ENCODE measurements at regions not wholly inside any gene's neighbourhood (a gene's known extent, or its start where the extent isn't known, plus 50 kb on each side); places are given as distances from the start of the nearest gene placed in this dataset.

- DNase-seq (ENCODE audit: low spot score), result no peak
- TF ChIP-seq, protein P1, sequence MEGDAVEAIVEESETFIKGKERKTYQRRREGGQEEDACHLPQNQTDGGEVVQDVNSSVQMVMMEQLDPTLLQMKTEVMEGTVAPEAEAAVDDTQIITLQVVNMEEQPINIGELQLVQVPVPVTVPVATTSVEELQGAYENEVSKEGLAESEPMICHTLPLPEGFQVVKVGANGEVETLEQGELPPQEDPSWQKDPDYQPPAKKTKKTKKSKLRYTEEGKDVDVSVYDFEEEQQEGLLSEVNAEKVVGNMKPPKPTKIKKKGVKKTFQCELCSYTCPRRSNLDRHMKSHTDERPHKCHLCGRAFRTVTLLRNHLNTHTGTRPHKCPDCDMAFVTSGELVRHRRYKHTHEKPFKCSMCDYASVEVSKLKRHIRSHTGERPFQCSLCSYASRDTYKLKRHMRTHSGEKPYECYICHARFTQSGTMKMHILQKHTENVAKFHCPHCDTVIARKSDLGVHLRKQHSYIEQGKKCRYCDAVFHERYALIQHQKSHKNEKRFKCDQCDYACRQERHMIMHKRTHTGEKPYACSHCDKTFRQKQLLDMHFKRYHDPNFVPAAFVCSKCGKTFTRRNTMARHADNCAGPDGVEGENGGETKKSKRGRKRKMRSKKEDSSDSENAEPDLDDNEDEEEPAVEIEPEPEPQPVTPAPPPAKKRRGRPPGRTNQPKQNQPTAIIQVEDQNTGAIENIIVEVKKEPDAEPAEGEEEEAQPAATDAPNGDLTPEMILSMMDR (IDR thresholded peaks at IDR 0.05; ENCODE audit: extremely low read depth, missing control alignments), result no peak
Observed at GRCh38 chr4:4808086-4808485, 51.4 kb upstream of the MSX1 start.

GRCh38 chr4:4805887-4806286, 53.6 kb upstream of the MSX1 start:
- no peak for DNase-seq (ENCODE audit: low spot score)
- TF ChIP-seq, protein P1 (IDR thresholded peaks at IDR 0.05; ENCODE audit: extremely low read depth, missing control alignments), result no peak

DNA sequence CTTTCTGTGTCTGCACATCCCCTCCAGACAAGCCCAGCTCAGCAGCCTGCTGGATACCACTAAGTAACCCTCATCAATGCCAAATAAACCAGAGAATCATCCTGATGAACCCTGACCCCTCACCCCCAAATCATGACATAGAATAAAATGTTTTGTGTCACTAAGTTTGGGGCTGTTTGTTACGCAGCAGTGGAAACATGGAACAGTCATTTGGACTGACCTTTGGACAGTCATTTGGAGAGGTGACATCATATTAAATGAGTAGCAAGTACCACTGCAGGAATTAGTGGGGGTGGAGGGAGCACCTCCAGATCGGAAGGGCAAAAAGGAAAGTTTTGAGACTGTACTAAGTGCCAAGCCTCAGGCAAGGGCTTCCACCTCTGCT, 55.6 kb upstream of the MSX1 start:
- TF ChIP-seq, protein P1 (IDR thresholded peaks at IDR 0.05; ENCODE audit: extremely low read depth, missing control alignments), result no peak
- DNase-seq (ENCODE audit: low spot score), result no peak

- TF ChIP-seq, protein P1 (IDR thresholded peaks at IDR 0.05; ENCODE audit: extremely low read depth, missing control alignments), result no peak
- no peak for DNase-seq (ENCODE audit: low spot score)
Observed at GRCh38 chr4:4803216-4803911, 56.1 kb upstream of the MSX1 start.

DNA sequence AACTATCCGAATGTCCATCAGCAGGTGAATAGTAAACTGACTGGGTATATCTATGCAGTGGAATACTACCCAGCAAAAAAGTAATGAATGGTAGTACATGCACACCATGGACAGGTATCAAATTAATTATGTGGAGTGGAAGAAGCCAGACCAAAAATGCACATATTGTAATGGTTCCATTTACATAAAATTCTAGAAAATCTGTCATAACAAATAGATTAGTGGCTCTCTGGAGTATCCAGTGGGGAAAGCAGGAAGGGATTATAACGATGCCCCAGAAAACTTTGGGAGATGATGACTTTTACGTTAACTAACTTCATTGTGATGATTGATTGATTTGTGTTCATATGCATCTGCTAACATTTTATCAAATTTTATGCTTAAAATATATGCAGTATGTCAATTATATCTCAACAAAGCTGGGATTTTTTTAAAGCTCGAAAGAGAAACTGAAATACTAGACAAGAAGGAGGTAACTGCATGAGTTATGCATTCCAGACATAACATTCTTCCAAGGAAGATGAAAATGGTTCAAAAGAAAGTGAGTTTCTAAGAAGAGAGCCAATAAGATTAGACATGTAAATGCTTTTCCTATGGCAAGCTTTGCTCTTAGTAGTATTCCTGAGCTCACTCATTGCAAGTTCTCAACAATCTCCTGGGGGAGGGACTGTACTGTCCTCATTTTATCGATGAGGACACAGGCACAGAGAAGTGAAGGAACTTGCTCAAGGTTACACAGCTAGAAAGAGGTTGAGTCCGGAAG, 58.6 kb upstream of the MSX1 start:
- no peak for DNase-seq (ENCODE audit: low spot score)
- TF ChIP-seq, protein P1 (IDR thresholded peaks at IDR 0.05; ENCODE audit: extremely low read depth, missing control alignments), result no peak

DNA sequence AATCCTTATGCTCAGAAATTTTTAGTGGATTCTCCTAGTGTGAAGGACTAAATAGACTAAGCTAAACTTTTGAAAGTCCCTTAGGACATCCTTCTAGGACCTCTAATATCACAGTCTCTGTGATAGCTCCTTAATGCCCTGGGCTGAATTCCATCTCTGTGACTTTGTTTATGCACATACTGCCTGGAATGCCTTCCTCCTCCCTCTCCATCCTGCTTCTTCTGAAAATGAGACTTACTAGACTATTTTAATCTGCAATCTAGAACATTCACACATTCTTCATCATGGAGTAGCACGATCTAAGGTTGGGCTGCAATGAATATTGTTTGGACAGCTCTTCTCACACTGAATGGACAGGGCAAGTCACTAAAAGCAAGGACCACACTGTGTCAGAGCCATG, 65.0 kb upstream of the MSX1 start:
- TF ChIP-seq, protein P1 (IDR thresholded peaks at IDR 0.05; ENCODE audit: extremely low read depth, missing control alignments), result no peak
- DNase-seq (ENCODE audit: low spot score), result no peak

- TF ChIP-seq, protein P1 (IDR thresholded peaks at IDR 0.05; ENCODE audit: extremely low read depth, missing control alignments), result no peak
- DNase-seq (ENCODE audit: low spot score), result no peak
Observed at GRCh38 chr4:4792466-4792865, 67.0 kb upstream of the MSX1 start.

All from GM20000 (cell line).